Bronchial epithelial cell (primary cell): ENCODE measurements at regions not wholly inside any gene's neighbourhood (a gene's known extent, or its start where the extent isn't known, plus 50 kb on each side); places are given as distances from the start of the nearest gene placed in this dataset.

ENCODE experiments used
- DNase-seq: peaks from one replicate; pipeline ENCODE4 v3.0.0-alpha.2; 2010; ENCODE audit warnings: low read depth
- FAIRE-seq: peaks from 2 replicates; lab custom pipeline; 2011; peaks lifted over from hg19 to GRCh38; lab: Jason Lieb, UNC
- H3K27me3 ChIP-seq: 2 replicates; pipeline ENCODE4 v1.5.1; 2011; ENCODE audit warnings: low read length; ENCODE audit not compliant: control insufficient read depth, insufficient read depth
- H3K36me3 ChIP-seq: 2 replicates; pipeline ENCODE4 v1.5.1; 2011; ENCODE audit warnings: low read length; ENCODE audit not compliant: control insufficient read depth, insufficient read depth
- H3K4me3 ChIP-seq: 2 replicates; pipeline ENCODE4 v1.5.1; 2011; ENCODE audit warnings: mild to moderate bottlenecking, low read depth, low read length, control low read depth
- CTCF ChIP-seq: IDR thresholded peaks from 2 replicates; pipeline ENCODE4 v1.5.1; 2011; ENCODE audit warnings: mild to moderate bottlenecking, moderate library complexity, low read length, control low read depth, inconsistent platforms; ENCODE audit not compliant: insufficient read depth, severe bottlenecking

DNA sequence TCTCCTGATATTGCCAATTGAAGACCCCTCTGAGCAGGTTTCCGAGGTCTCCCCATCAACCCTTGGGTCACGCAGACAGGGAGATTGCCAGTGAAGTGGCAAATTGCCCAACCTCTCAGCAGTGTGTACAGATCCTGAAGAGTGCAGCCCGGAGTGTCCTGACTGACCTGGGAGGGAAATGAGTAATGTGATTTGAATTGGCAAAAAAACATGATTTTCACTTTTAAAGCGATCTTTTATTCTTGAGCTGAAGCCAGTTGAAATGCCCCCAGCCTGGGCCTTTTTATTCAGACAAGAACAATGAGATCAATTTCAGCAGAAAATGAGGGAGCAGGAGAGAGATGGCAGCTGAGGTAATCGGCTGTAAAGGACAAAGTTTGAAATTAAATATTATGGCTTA, 401.8 kb downstream of the RAPGEF2 start:
- FAIRE-seq (no peak), DNase-seq (no peak)
- Histone ChIP-seq H3K4me3 (no peak overlapping the region), H3K27me3 (no peaks in the 10 kb centered on the region), H3K36me3 (no peaks in the 10 kb centered on the region)
- no peak for TF ChIP-seq CTCF

GRCh38 chr4:159505266-159505975, 402.5 kb downstream of the RAPGEF2 start:
- TF ChIP-seq CTCF = no peak
- DNase-seq (no peak), FAIRE-seq (no peak)
- Histone ChIP-seq H3K4me3 (no peak overlapping the region), H3K27me3 (no peaks in the 10 kb centered on the region), H3K36me3 (no peaks in the 10 kb centered on the region)

- DNase-seq (no peak), FAIRE-seq (no peak)
- Histone ChIP-seq H3K4me3 (no peak overlapping the region), H3K27me3 (no peaks in the 10 kb centered on the region), H3K36me3 (no peaks in the 10 kb centered on the region)
- no peak for TF ChIP-seq CTCF
Observed at GRCh38 chr4:159506801-159507517, 404.1 kb downstream of the RAPGEF2 start.

- Histone ChIP-seq H3K27me3 (no peaks in the 10 kb centered on the region), H3K4me3 (no peak overlapping the region), H3K36me3 (no peaks in the 10 kb centered on the region)
- FAIRE-seq (no peak), DNase-seq (no peak)
- no peak for TF ChIP-seq CTCF
Observed at GRCh38 chr4:159508917-159509500, 406.1 kb downstream of the RAPGEF2 start.

GRCh38 chr4:159512348-159512747, 409.5 kb downstream of the RAPGEF2 start:
- DNase-seq (no peak), FAIRE-seq (no peak)
- Histone ChIP-seq H3K4me3 (no peak overlapping the region), H3K36me3 (no peaks in the 10 kb centered on the region), H3K27me3 (no peaks in the 10 kb centered on the region)
- no peak for TF ChIP-seq CTCF
